Lower lobe of right lung (tissue), 2 donors: ENCODE measurements at regions not wholly inside any gene's neighbourhood (a gene's known extent, or its start where the extent isn't known, plus 50 kb on each side); places are given as distances from the start of the nearest gene placed in this dataset.
"Not testable (repeated sequence)": the region's sequence is repeated elsewhere in the genome, so short reads cannot be mapped to it uniquely, and the experiment has no call there.

Experiments used
- ATAC-seq, 2 donors: fragments of 200-7000 bp; cut with Tn5 transposase; one replicate each; pipeline ENCODE4 v1.9.1; 2020 to 2022; ENCODE audit warnings: mild to moderate bottlenecking in 2 of 2, moderate library complexity in 2 of 2
- DNase-seq: peaks from one replicate; pipeline ENCODE4 v3.0.0-alpha.2; 2020
- H3K27ac ChIP-seq: fragments of 200-600 bp; one replicate; pipeline ENCODE4 v1.8.0; 2022
- H3K27me3 ChIP-seq: fragments of 200-600 bp; one replicate; pipeline ENCODE4 v1.8.0; 2022; ENCODE audit warnings: low read depth
- H3K36me3 ChIP-seq: fragments of 200-600 bp; one replicate; pipeline ENCODE4 v1.8.0; 2022; ENCODE audit warnings: mild to moderate bottlenecking
- H3K4me1 ChIP-seq: fragments of 200-600 bp; one replicate; pipeline ENCODE4 v1.8.0; 2022
- H3K4me3 ChIP-seq: fragments of 200-600 bp; one replicate; pipeline ENCODE4 v1.8.0; 2022; ENCODE audit warnings: mild to moderate bottlenecking
- H3K9me3 ChIP-seq: fragments of 200-600 bp; one replicate; pipeline ENCODE4 v1.8.0; 2022
- intact Hi-C: fragments of 100-400 bp; cut with DNase I; formaldehyde crosslinking; loops from one replicate; pipeline ENCODE4 v1.11.0; 2022
- TF ChIP-seq, protein P1 (sequence below): fragments of 200-600 bp; IDR thresholded peaks from one replicate; pipeline ENCODE4 v1.8.0; 2022; ENCODE audit warnings: antibody characterized with exemption, mild to moderate bottlenecking
- donor health status: DM: no; HTN: yes; CAD: no; lungs with severe emphysema.

GRCh38 chr4:114252499-114252898, 273.1 kb upstream of the ARSJ start:
- ATAC-seq (no peak), DNase-seq (no peak)
- Histone ChIP-seq H3K4me3 (no peak overlapping the region), H3K27me3 (no peaks in the 10 kb centered on the region), H3K27ac (no peak overlapping the region), H3K4me1 (no peaks in the 10 kb centered on the region), H3K9me3 (no peaks in the 10 kb centered on the region), H3K36me3 (no peaks in the 10 kb centered on the region)
- TF ChIP-seq, protein P1, sequence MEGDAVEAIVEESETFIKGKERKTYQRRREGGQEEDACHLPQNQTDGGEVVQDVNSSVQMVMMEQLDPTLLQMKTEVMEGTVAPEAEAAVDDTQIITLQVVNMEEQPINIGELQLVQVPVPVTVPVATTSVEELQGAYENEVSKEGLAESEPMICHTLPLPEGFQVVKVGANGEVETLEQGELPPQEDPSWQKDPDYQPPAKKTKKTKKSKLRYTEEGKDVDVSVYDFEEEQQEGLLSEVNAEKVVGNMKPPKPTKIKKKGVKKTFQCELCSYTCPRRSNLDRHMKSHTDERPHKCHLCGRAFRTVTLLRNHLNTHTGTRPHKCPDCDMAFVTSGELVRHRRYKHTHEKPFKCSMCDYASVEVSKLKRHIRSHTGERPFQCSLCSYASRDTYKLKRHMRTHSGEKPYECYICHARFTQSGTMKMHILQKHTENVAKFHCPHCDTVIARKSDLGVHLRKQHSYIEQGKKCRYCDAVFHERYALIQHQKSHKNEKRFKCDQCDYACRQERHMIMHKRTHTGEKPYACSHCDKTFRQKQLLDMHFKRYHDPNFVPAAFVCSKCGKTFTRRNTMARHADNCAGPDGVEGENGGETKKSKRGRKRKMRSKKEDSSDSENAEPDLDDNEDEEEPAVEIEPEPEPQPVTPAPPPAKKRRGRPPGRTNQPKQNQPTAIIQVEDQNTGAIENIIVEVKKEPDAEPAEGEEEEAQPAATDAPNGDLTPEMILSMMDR, result no peak
- intact Hi-C loops, result no loop called here

DNA sequence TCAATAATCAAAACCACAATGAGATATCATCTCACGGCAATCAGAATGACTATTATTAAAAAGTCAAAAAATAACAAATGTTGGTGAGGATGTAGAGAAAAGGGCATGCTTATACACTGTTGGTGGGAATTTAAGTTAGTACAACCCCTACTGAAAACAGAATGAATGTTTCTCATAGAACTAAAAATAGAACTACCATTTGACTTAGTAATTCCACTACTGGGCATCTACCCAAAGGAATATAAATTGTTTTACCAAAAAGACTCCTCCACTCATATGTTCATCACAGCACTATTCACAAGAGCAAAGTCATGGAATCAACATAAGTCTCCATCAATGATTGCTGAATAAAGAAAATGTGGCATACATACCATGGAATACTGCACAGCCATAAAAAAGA, 278.1 kb upstream of the ARSJ start:
- no peaks in the 10 kb centered on the region for H3K9me3 ChIP-seq
- H3K4me1 ChIP-seq, result no peaks in the 10 kb centered on the region
- no peak overlapping the region for H3K27ac ChIP-seq
- H3K27me3 ChIP-seq, result no peaks in the 10 kb centered on the region
- no peaks in the 10 kb centered on the region for H3K36me3 ChIP-seq
- ATAC-seq, result no peak
- no peak for DNase-seq
- intact Hi-C loops, result no loop called here
- no peak overlapping the region for H3K4me3 ChIP-seq
- TF ChIP-seq, protein P1, result no peak

DNA sequence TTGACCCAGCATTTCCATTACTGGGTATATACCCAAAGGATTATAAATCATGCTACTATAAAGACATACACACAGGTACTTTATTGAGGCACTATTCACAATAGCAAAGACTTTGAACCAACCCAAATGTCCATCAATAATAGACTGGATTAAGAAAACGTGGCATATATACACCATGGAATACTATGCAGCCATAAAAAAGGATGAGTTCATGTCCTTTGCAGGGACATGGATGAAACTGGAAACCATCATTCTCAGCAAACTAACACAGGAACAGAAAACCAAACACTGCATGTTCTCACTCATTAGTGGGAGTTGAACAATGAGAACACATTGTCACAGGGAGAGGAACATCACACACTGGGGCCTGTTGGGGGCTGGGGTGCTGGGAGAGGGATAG, 283.0 kb upstream of the ARSJ start:
- DNase-seq, intact Hi-C loops, ATAC-seq, H3K27ac ChIP-seq, H3K27me3 ChIP-seq, H3K4me3 ChIP-seq, H3K36me3 ChIP-seq, H3K9me3 ChIP-seq, H3K4me1 ChIP-seq: not testable (repeated sequence)

DNA sequence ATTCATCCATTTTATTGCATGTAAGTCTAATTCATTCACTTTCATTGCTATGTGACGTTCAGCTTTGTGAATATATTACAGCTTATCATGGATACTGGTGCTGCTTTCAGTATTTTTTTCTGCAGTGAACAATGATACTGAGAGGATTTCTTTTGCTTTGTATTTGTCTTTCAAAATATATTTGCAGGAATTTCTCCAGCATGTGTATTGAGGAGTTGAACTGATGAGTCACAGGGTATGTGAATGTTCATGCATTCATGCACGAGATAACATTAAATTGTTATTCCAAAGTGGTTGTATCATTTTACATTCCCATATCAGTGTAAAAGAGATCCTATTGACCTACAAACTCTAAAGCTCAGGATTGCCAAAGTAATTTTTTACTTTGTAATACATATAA, 283.8 kb upstream of the ARSJ start:
- TF ChIP-seq, protein P1, result no peak
- H3K27me3 ChIP-seq, result no peaks in the 10 kb centered on the region
- no peak for DNase-seq
- no peaks in the 10 kb centered on the region for H3K4me1 ChIP-seq
- no peaks in the 10 kb centered on the region for H3K36me3 ChIP-seq
- H3K9me3 ChIP-seq, result no peaks in the 10 kb centered on the region
- intact Hi-C loops, result no loop called here
- ATAC-seq, result no peak
- H3K4me3 ChIP-seq, result no peak overlapping the region
- H3K27ac ChIP-seq, result no peak overlapping the region

GRCh38 chr4:114264452-114264851, 285.0 kb upstream of the ARSJ start:
- H3K9me3 ChIP-seq, result no peaks in the 10 kb centered on the region
- intact Hi-C loops, result no loop called here
- H3K27ac ChIP-seq, result no peak overlapping the region
- no peaks in the 10 kb centered on the region for H3K4me1 ChIP-seq
- TF ChIP-seq, protein P1, result no peak
- H3K4me3 ChIP-seq, result no peak overlapping the region
- DNase-seq, result no peak
- no peaks in the 10 kb centered on the region for H3K27me3 ChIP-seq
- no peaks in the 10 kb centered on the region for H3K36me3 ChIP-seq
- no peak for ATAC-seq

- intact Hi-C loops, result no loop called here
- TF ChIP-seq, protein P1, result no peak
- DNase-seq (no peak), ATAC-seq (no peak)
- H3K9me3 ChIP-seq, result no peaks in the 10 kb centered on the region
- no peaks in the 10 kb centered on the region for H3K27me3 ChIP-seq
- H3K36me3 ChIP-seq, result no peaks in the 10 kb centered on the region
- H3K4me1 ChIP-seq, result no peaks in the 10 kb centered on the region
- no peak overlapping the region for H3K27ac ChIP-seq
- no peak overlapping the region for H3K4me3 ChIP-seq
These were observed 285.4 kb upstream of the ARSJ start for GRCh38 chr4:114264877-114265291.
